Inferior parietal cortex (tissue), 1 donor: ENCODE measurements at regions not wholly inside any gene's neighbourhood (a gene's known extent, or its start where the extent isn't known, plus 50 kb on each side); places are given as distances from the start of the nearest gene placed in this dataset.
"Not testable (repeated sequence)": the region's sequence is repeated elsewhere in the genome, so short reads cannot be mapped to it uniquely, and the experiment has no call there.

Experiments
- DNase-seq: peaks from one replicate; pipeline ENCODE4 v3.0.0-alpha.2; 2016; ENCODE audit errors: extremely low spot score

DNA sequence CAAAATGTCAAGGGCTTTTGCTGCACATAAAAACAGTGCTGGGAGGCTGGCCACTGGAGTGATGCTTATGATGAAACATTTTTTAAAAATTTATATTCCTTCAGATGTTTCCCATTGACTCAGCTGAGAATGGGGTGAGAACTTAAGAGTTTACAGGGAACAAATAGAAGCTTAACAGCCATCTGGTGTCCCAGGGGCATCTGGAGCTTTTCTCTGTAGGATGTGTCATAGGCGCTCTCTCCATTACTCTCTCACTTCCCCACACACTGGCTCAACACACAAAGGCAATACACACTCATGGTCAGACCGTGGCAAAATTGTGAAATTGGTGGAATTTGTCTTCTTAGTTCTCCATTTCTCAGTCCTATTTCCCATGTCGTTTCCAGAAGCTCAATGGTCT lies 783.1 kb upstream of the LRRTM1 start:
- DNase-seq: peak; percentile 32

DNA sequence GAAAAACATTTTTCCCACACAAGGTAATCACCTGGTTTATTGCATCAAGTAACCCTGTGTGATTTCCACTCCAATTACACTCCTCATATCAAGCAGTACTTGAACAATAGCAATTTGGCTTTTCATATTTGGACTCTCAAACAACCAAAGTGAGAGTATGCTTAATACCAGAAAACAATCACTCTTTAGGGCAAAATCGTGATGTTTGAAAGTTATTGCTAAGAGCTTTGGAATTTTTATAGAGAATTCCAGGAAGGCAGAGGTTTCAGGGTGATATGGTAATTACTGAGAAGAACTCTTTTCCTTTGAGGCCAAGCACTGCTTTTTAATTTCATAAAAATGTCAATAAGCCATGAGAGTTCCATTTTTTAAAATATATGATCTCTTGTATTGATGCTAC lies 779.5 kb upstream of the LRRTM1 start:
- no peak for DNase-seq

DNA sequence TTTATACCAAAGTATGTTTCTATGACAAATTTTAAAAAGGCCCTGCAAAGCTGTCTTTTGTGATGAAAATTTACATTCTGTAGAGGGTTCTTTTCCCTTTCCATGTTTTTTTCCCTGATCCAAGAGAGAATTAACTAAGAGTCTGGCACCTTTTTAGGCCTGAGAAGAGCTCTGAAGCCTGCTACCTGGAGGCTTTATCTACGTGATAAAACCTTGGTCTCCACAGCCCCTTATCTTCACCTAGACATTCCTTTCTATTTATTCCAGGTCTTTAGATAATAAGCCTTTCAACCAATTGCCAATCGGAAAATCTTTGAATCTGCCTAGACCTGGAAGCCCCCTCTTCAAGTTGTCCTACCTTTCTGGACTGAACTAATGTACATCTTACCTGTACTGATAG lies 774.1 kb upstream of the LRRTM1 start:
- no peak for DNase-seq

DNA sequence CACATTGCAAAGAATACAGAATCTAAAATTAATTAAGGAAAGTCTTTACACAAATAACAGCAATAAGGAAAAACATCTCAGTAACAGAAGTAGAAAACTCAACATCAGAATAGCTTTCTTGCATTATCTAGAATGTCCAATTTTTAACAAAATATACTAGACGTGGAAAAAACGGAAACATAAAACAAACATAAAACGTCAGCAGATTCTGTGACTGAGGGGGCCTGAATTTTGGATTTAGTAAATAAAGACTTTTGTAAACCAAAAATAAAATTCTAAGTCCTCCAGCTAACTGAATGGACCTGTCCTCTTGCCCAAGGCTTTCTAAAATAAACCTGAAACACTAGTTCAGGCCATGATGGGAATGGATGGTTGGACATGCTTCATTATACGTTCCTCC lies 773.5 kb upstream of the LRRTM1 start:
- no peak for DNase-seq

DNA sequence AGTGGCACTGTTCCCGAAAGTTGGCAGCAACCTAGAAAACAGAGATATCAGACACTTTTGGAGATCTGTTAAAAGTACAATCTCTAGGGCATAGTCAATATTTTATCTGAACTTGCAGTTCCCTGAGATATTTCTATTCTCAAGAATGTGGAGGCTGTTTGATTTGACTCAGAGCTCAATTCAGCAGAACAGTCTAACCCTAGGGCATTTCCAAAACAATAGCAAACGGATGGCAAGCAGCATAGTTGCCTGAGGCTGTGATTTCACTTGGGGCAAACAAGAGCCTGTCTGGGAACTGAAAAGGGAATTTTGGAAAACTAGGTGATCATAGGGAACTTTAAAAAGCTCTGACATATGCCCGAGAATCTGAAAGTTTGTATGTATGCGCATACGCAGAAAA lies 772.8 kb upstream of the LRRTM1 start:
- DNase-seq: no peak

DNA sequence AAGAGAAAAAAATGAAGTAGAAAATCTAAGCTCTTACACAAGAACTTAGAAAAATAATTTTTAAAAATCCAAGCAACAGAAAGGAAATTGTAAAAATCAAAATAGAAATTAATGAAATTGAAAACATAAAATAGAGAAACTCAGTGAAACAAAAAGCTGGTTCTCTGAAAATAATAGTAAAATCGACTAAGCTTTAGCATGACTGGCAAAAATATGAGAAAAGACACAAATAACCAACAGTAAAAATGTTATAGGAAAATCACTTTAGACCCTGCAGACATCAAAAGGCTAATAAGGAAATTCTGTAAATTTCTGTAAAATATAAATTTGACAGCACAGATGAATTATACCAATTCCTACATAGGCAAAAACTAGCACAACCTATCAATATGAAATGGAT lies 768.9 kb upstream of the LRRTM1 start:
- no peak for DNase-seq

DNA sequence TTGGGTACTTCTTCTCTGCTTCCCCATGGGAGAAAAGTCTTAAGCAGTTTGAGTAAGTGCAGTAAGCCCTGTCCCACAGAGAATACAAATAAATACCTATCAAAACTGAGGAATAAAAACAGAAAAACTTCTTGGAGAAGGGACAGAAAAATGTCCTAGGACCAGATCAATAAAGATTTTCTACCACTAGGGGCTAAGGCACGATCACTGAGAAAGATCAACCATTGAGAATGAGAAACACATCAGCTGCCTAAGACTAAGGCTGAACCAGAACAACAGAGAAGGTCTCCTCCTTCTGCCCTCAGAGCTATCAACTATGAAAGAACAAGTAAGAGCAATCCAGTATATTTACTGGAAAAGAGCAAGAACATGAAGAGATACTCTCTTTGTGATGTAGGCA lies 763.6 kb upstream of the LRRTM1 start:
- DNase-seq: no peak

DNA sequence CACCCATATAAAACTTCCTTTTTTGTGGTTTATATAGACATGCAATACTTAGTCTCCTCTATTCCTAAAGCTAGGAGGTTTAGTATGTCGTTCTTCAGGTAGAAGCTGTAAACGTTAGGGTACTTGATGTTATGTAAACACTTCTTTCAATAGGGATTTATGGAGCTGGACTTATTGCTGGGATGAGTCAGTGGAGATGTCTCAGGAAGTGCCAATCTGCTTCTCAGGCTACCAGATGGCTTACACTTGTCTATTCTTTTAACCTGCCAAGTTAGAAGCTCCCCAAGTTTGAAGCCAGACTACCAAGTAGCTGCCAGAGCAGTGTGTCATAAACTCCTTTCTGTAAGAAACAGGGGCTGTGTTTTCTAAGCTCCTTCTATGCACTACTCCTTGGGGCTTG lies 756.5 kb upstream of the LRRTM1 start:
- no peak for DNase-seq

DNA sequence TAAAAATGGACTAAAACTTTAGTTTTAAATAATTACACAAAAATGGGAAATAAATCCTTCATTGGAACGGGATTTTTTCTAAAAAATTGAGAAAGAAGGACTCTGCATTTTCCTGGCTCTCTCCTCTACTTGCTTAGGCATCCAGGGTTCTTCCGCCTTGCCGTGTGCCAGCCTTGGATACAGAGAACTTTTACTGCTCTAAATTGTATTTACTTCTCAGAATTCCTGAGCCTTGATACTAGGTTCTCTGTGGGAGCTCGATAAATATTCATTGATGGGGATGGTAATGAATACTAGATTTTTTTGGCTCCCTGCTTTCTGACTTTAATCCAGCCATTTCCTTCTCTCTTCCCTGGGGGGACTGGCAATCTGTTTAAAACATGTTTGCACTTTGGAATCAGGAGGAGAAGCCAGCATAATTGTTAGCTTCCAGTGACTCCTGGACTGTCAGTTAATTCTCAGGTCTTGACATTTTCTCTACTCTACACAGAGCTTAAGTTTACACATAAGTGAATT lies 746.1 kb upstream of the LRRTM1 start:
- DNase-seq: no peak

DNA sequence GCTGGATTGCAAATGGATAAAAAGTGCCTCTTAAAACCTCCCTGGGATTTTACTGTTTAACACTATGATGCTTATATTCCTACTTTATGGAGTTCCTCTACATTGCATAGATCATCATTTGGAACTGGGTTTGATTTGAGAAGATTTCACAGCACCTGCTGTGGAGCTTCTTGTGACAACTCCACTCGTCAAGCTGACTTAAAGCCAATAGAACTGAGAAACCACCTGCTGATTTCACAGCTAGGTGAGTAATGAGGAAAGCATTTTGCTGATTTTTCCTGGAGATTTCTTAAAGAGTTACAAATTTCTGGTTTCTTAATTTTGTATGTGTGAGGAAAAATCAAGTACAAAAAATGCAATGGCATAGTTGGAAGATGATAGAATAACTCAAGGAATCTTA lies 739.1 kb upstream of the LRRTM1 start:
- DNase-seq: no peak

DNA sequence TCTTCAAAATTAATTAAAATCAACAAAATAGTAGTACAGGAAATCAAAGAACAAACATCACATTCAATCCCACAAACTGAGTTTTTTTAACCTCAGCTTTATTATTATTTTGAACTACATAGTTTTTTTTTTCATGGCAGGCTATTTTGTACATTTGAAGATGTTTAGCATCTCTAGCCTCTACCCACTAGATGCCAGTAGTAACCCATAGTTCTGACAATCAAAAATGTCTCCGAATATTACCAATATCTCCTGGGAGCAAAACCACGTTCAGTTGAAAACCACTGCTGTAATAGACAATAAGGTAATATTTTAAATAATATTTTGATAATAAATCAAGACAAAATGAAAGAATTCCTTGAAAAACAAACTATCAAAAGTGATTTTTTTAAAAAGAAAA lies 702.6 kb upstream of the LRRTM1 start:
- DNase-seq: no peak

DNA sequence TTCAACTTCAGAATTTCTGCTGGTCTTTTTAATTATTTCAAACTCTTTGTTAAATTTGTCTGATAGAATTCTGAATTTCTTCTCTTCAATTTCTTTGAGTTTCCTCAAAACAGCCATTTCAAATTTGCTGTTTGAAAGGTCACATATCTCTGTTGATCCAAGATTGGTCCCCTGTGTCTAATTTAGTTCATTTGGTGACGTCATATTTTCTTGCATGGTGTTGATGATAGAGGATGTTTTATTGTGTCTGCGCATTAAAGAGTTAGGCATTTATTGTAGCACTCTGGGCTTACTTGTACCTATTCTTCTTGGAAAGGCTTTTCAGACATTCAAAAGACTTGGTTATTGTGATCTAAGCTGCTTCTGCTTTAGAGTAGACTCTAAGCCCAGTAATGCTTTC lies 698.4 kb upstream of the LRRTM1 start:
- no peak for DNase-seq

DNA sequence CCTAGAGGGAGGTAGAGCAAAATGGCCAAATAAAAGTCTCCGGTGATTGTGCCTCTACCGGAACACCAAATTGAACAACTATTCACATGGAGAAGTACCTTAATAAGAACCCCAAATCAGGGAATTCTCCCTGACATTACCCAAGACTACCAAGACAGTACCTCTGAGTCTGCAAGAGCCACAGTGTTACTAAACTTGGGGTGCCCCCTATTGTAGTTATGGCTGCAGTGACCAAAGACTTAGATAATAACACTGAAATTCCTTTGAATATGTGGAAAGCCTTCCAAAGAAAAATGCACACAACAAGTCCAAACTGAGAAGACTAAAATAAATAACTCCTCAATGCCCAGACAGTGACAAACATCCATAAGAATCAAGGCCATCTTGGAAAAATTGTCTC lies 682.9 kb upstream of the LRRTM1 start:
- no peak for DNase-seq

DNA sequence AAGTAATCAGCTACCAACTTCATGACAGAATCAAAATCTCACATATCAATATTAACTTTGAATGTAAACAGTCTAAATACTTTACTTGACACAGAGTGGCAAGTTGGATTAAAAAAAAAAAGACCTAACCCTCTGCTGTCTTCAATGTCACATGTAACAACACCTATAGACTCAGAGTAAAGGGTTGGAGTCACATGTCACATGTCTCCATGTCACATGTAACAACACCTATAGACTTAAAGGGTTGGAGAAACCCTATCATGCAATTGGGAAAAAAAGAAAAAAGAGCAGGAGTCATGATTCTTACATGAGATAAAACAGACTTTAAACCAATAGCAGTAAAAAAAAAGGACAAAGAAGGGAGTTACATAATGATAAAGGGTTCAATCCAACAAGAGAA lies 665.3 kb upstream of the LRRTM1 start:
- DNase-seq: no peak

DNA sequence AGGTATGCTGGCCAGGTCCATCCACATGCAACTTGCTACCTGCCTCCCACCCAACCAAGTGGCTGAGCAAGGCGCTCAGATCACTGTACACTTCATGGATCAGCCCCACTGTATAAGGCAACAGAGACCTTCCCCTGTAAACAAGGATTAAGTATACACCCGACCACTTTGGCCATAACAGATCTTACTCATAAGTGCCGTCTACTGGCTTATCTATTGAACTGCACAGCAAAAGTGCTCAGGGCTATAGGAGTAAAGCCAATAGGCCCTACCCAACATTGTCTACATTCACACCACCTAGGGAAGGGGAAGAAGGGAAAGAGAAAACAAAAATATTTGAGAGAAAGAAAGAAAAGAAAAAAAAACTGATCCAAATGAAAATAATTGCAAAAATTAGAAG lies 663.9 kb upstream of the LRRTM1 start:
- no peak for DNase-seq

DNA sequence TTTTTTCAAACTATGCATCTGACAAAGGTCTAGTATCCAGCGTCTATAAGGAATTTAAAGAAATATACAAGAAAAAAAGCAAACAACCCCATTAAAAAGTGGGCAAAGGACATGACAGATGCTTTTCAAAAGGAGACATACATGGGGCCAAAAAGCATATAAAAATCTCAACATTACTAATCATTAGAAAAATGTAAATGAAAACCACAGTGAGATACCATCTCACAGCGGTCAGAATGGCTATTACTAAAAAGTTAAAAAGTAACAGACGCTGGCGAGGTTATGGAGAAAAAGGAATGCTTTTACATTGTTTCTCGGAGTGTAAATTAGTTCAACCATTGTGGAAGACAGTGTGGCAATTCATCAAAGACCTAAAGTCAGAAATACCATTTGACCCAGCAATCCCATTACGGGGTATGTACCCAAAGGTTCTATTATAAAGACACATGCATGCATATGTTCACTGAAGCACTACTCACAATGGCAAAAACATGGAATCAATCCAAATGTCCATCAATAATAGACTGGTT lies 643.1 kb upstream of the LRRTM1 start:
- no peak for DNase-seq

DNA sequence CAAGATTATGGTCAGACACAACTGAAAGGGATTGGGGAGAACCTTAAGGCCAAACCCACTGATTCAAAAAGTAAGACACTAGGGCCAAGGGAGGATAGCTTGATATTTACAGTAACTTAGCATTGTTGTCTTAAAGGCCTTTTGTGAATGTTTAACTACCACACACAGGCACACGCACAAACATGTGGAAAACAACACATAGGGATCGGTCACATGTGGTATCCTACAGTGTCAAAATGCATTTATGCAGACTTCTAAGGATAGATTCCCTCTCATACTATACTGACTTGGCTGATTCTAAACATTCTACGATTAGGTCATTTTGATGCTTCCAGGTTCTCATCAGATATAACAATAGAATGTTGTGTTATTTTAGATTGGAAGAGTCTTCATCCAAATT lies 638.9 kb upstream of the LRRTM1 start:
- DNase-seq: no peak

DNA sequence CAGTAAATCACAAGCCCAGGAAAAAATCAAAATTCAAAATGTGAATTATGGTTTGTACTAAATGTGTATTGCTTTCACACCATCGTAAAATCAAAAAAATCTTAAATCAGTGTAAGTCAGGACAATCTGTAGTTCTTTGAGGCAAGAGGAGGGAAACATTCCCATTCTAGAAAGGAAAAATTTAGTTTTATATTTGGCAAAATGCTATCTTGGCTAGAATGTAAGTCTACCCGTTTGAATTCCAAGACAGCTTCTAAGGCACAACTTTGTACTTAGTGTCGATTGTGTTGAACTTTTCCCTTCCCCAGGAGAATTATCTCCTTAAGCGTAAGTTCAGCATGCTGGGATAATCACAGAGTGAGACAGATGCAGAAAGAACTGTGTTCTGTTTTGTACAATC lies 638.2 kb upstream of the LRRTM1 start:
- no peak for DNase-seq

DNA sequence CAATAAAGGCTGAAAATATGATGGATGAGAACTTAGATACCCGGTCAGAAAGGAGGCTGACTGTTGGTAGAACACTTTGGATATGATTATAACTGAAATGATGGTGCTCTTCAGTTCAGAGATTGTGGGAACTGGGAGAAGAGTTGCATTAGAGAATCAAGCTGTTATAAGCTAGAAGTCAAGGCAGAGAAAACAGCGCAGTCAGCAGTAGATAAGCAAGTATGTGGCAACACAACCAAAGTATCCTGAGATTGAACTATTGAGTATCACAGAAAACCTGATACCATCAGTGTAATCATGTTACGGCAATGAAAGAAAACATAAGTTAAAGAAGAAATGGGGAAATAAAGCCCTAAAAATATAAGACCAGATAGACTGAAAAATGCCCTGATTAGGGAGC lies 633.9 kb upstream of the LRRTM1 start:
- no peak for DNase-seq

DNA sequence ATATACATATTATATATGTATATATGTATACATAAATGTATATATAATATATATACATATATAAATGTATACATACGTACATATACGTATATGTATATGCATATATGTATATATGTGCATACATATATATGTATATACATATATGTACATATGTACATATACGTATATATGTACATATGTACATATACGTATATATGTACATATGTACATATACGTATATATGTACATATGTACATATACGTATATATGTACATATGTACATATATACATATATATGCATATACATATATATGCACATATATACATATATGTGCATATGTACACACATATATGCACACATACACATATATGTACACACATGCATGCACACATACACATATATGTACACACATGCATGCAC lies 627.3 kb upstream of the LRRTM1 start:
- not testable (repeated sequence) for DNase-seq

DNA sequence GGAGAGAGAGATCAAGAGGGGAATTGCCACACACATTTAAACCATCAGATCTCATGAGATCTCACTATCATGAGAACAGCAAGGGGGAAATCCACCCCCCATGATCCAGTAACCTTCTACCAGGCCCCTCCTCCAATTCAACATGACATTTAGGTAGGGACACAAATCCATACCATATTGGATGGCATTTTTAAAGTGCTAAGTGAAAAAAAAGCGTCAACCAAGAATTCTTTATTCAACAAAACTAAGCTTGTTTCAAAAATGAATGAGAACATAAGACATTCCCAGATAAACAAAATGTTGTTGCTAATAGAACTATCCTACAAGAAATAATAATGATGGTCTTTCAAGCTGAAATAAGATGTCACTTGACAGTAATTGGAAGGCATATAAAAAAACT lies 626.2 kb upstream of the LRRTM1 start:
- DNase-seq: no peak

DNA sequence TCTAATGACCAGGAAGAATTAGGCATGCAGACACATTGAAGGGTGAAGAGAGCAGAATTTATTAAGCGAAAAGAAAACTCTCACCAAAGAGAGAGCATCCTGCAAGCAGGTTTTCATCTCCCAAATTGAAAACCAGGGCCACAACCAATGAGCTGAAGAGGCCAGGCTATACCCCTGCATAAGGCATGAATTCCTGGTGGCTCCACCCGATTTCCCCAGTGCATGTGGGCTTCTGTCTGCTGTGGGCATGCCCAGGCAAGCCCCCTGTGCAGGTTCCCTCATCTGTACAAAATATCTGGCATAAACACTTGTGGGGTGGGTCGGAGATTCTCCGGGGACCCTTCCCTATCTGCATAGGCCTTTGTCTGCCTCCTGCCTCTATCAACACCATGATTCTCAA lies 621.6 kb upstream of the LRRTM1 start:
- DNase-seq: no peak

DNA sequence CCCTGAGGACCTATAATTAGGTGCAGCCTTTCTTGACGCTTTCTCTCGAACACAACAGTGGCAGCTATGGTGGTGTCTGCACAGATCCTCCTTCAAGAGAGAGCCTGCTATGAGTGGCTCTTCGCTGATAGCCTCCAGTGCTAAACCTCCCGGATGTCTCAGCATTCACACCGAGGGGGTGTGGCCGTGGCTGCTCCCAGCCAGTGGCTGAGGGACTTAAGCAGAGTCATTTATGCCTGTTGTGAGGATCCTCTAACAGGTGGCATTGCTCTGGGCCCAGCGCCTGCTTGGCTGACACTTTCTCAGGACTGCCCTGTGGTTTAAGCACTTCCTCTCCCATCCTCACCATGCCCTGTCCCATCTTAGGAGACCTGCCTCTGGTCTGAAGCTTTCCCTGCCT lies 592.0 kb upstream of the LRRTM1 start:
- no peak for DNase-seq

DNA sequence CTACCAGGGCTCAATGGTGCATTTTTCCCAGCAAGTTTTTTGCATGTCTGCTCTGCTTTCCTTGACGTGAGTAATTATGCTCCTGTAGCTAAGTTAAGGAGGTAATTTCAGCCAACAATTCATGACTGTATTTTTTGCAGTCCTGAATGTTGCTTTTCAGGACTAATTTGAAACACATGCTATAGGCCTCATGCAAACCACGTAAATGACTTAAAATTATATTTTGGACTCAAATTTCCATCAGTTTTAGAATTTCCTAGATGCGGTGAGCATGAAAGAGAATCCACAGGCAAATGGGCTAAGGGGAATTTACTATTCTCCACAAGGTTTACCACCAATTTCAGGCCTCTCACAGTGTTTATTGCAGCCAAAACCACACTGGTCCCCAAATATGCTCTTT lies 589.9 kb upstream of the LRRTM1 start:
- no peak for DNase-seq

DNA sequence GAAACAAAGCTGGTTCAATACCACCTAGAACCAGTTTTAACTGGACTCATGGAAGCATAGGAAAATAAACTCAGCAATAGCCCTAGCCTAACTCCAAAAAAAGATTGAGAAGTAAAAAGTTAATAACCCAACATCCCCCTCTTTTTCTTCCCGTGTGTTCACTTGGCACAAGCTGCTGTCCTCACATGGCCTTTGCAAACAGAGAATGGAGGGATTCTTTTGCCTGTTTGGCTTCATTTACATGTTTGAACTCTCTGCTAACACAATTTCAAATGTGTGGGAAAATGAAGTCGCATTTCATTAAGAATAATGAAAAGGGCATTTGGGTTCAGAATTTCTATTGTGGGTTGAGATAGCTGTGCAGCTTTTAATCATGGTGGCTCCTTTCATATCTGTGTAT lies 589.2 kb upstream of the LRRTM1 start:
- no peak for DNase-seq
